Lower leg skin (tissue), 4 donors: ENCODE measurements at regions not wholly inside any gene's neighbourhood (a gene's known extent, or its start where the extent isn't known, plus 50 kb on each side); places are given as distances from the start of the nearest gene placed in this dataset.

Source experiments
- DNase-seq, 2 donors: peaks; one replicate each; pipeline ENCODE4 v3.0.0-alpha.2; 2019; ENCODE audit warnings: low spot score in 2 of 2
- H3K4me3 ChIP-seq: fragments of 200-600 bp; sonication (generic); 2 replicates; pipeline ENCODE4 v1.5.1; 2017; ENCODE audit warnings: mild to moderate bottlenecking, low read depth; ENCODE audit not compliant: poor library complexity, severe bottlenecking
- CTCF ChIP-seq, 3 donors: fragments of 450-650 bp; IDR thresholded peaks; one replicate each; pipeline ENCODE4 v1.5.1; 2016; ENCODE audit warnings: antibody characterized with exemption in 3 of 3, mild to moderate bottlenecking in 3 of 3, moderate library complexity in 2 of 3
- POLR2A ChIP-seq, 2 donors: fragments of 450-650 bp; IDR thresholded peaks; one replicate each; pipeline ENCODE4 v1.6.1; 2016 to 2017; ENCODE audit warnings: antibody characterized with exemption in 2 of 2, mild to moderate bottlenecking in 1 of 2, moderate library complexity in 1 of 2
- WGBS, 2 donors: methylation state at CpG; one replicate each; pipeline ENCODE4 v1.1.5; 2018; 5-methylcytosine and 5-hydroxymethylcytosine counted together
- intact Hi-C: fragments of 100-400 bp; cut with DNase I; formaldehyde crosslinking; loops from one replicate; pipeline ENCODE4 v1.15.0; 2023; ENCODE audit warnings: low total_unique reads

DNA sequence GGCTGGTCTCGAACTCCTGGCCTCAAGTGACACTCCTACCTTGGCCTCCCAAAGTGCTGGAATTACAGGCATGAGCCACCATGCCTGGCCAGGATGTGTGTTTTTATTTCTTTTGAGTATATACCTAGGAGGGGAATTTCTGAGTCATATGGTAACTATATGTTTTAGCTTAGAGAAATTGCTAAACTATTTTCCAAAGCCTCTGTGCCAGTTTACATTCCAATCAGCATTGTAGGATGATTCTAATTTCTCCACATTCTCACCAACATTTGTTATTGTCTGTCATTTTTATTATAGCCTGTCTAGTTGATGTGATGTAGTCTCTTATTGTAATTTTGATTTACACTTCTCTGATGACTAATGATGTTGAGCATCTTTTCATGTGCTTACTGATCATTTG, 1576.0 kb downstream of the RPA4 start:
- TF ChIP-seq CTCF (IDR thresholded peaks at IDR 0.05) = no peak
- TF ChIP-seq POLR2A (IDR thresholded peaks at IDR 0.05) = no peak

GRCh38 chrX:98480606-98481005, 1596.9 kb downstream of the RPA4 start:
- TF ChIP-seq CTCF (IDR thresholded peaks at IDR 0.05) (no peak), POLR2A (IDR thresholded peaks at IDR 0.05) (no peak)
- intact Hi-C loops = no loop called here
- H3K4me3 ChIP-seq = no peak overlapping the region
- 83 to 89% methylated on average over 4 of the region's 4 CpGs for WGBS, 2 donors
- DNase-seq = no peak

More for the DNA sequence above, 1576.0 kb downstream of the RPA4 start:
- intact Hi-C loops = no loop called here
- DNase-seq = no peak
- H3K4me3 ChIP-seq = no peak overlapping the region
- WGBS, 2 donors = 50 to 85% methylated on average over 1 of the region's 1 CpG

- no peak for TF ChIP-seq POLR2A (IDR thresholded peaks at IDR 0.05)
- no peak for TF ChIP-seq CTCF (IDR thresholded peaks at IDR 0.05)
- WGBS, 2 donors = 75 to 82% methylated on average over 3 of the region's 3 CpGs
- no peak for DNase-seq
- no peak overlapping the region for H3K4me3 ChIP-seq
- intact Hi-C loops = no loop called here
These were observed 1597.9 kb downstream of the RPA4 start for GRCh38 chrX:98481636-98482035.

DNA sequence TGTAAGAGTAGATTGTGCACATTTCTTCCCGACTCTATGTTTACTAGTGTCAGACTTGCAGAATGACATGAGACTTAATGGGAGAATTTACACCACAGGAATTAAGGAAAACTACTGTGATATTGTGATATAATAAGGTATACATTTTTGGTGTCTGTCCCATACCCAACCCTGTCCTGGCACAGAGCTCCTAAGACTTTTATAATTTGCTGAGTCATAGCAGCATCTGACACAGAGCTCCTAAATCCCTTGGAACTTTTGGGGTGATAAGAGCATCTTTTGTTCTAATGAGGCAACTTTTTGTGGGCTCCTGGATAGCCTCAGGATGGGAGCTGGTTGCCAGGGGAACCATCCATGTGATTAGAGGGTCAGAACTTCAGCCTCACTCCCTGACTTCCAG, 1607.0 kb downstream of the RPA4 start:
- DNase-seq = no peak
- TF ChIP-seq POLR2A (IDR thresholded peaks at IDR 0.05) (no peak), CTCF (IDR thresholded peaks at IDR 0.05) (no peak)
- H3K4me3 ChIP-seq = no peak overlapping the region
- WGBS, 2 donors = 81 to 86% methylated on average over 1 of the region's 1 CpG
- intact Hi-C loops = no loop called here

- 25% methylated on average over 2 of the region's 2 CpGs for WGBS, 2 donors
- H3K4me3 ChIP-seq = no peak overlapping the region
- intact Hi-C loops = no loop called here
- TF ChIP-seq POLR2A (IDR thresholded peaks at IDR 0.05) = no peak
- no peak for TF ChIP-seq CTCF (IDR thresholded peaks at IDR 0.05)
- no peak for DNase-seq
These were observed 1617.7 kb downstream of the RPA4 start for GRCh38 chrX:98501426-98501825.

DNA sequence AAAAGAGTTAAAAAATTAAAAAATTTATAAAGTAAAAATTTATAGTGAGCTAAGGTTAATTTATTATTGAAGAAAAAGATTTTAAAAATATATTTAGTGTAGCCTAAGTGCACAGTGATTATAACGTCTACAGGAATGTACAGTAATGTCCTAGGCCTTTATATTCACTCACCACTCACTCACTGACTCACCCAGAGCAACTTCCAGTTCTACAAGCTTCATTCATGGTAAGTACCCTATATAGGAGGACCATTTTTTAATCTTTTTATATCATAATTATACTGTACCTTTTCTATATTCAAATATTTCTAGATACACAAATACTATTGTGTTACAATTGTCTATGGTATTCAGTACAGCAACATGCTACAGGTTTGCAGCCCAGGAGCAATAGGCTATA, 1623.2 kb downstream of the RPA4 start:
- WGBS, 2 donors = 64 to 69% methylated on average over 1 of the region's 1 CpG
- DNase-seq = no peak
- no peak for TF ChIP-seq CTCF (IDR thresholded peaks at IDR 0.05)
- TF ChIP-seq POLR2A (IDR thresholded peaks at IDR 0.05) = no peak
- H3K4me3 ChIP-seq = no peak overlapping the region
- intact Hi-C loops = no loop called here
